NOMO-1 treated with dmso at 0.1 percent for 144 hours (cell line): ENCODE measurements at regions not wholly inside any gene's neighbourhood (a gene's known extent, or its start where the extent isn't known, plus 50 kb on each side); places are given as distances from the start of the nearest gene placed in this dataset.

Experiments
- DNase-seq: peaks from one replicate; lab custom pipeline; 2025; ENCODE audit not compliant: unreplicated experiment; lab: John Stamatoyannopoulos, UW

GRCh38 chr2:118668431-118669424 lies 178.7 kb downstream of the EN1 start:
- no peak for DNase-seq

- no peak for DNase-seq
Measured at GRCh38 chr2:118667964-118668363, 179.5 kb downstream of the EN1 start.

GRCh38 chr2:118667348-118667747 lies 180.1 kb downstream of the EN1 start:
- DNase-seq = no peak

GRCh38 chr2:118665784-118666529 lies 181.5 kb downstream of the EN1 start:
- DNase-seq = no peak

GRCh38 chr2:118661179-118661578 lies 186.3 kb downstream of the EN1 start:
- no peak for DNase-seq

- DNase-seq = no peak
Measured at GRCh38 chr2:118658596-118659198, 188.8 kb downstream of the EN1 start.

GRCh38 chr2:118657466-118657865 lies 190.0 kb downstream of the EN1 start:
- no peak for DNase-seq

GRCh38 chr2:118654945-118655344 lies 192.5 kb downstream of the EN1 start:
- DNase-seq = no peak

- no peak for DNase-seq
Measured at GRCh38 chr2:118650327-118650726, 197.1 kb downstream of the EN1 start.

- no peak for DNase-seq
Measured at GRCh38 chr2:118645876-118646275, 201.6 kb downstream of the EN1 start.

GRCh38 chr2:118644190-118644589 lies 203.3 kb downstream of the EN1 start:
- DNase-seq = no peak

GRCh38 chr2:118643294-118643693 lies 204.2 kb downstream of the EN1 start:
- no peak for DNase-seq

- no peak for DNase-seq
Measured at GRCh38 chr2:118642501-118642900, 204.9 kb downstream of the EN1 start.

GRCh38 chr2:118641711-118642110 lies 205.7 kb downstream of the EN1 start:
- DNase-seq = no peak

GRCh38 chr2:118639371-118639770 lies 208.1 kb downstream of the EN1 start:
- no peak for DNase-seq

GRCh38 chr2:118638453-118638852 lies 209.0 kb downstream of the EN1 start:
- no peak for DNase-seq

- DNase-seq = no peak
Measured at GRCh38 chr2:118635891-118636290, 211.6 kb downstream of the EN1 start.

GRCh38 chr2:118634876-118635275 lies 212.6 kb downstream of the EN1 start:
- no peak for DNase-seq

GRCh38 chr2:118633371-118634018 lies 214.0 kb downstream of the EN1 start:
- DNase-seq = no peak

- peak; percentile 12 for DNase-seq
Measured at GRCh38 chr2:118632921-118633320, 214.5 kb downstream of the EN1 start.

- no peak for DNase-seq
Measured at GRCh38 chr2:118627156-118627555, 220.3 kb downstream of the EN1 start.
